ENCODE measurements at regions not wholly inside any gene's neighbourhood (a gene's known extent, or its start where the extent isn't known, plus 50 kb on each side); places are given as distances from the start of the nearest gene placed in this dataset.
"Not testable (repeated sequence)": the region's sequence is repeated elsewhere in the genome, so short reads cannot be mapped to it uniquely, and the experiment has no call there.

GRCh38 chr14:48584031-48584430 is 908.6 kb upstream of the MDGA2 start:
- DNase-seq (ENCODE audit: low read depth), result no peak

GRCh38 chr14:48582938-48583337 is 907.5 kb upstream of the MDGA2 start:
- no peak for DNase-seq (ENCODE audit: low read depth)

- no peak for DNase-seq (ENCODE audit: low read depth)
Observed at GRCh38 chr14:48580692-48581091, 905.3 kb upstream of the MDGA2 start.

- no peak for DNase-seq (ENCODE audit: low read depth)
Observed at GRCh38 chr14:48575772-48576171, 900.4 kb upstream of the MDGA2 start.

GRCh38 chr14:48568688-48569087 is 893.3 kb upstream of the MDGA2 start:
- DNase-seq (ENCODE audit: low read depth), result no peak

DNA sequence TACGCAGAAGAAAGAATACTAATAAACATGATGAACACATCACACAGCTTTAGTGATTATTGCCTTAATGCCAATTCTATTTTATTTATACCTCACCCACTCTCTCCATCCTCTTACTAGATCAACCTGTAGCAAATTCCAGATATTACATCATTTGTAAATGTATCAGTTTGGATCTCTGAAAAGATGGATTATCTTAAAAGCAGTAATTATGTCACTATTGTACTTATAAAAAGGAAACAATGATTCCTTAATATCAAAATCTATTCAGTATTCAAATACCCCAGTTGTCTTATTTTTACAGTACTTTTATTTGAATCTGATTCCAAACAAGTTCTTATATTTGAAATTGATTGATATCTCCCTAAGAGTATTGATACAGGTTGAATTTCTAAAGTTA is 892.8 kb upstream of the MDGA2 start:
- no peak for DNase-seq (ENCODE audit: low read depth)

DNA sequence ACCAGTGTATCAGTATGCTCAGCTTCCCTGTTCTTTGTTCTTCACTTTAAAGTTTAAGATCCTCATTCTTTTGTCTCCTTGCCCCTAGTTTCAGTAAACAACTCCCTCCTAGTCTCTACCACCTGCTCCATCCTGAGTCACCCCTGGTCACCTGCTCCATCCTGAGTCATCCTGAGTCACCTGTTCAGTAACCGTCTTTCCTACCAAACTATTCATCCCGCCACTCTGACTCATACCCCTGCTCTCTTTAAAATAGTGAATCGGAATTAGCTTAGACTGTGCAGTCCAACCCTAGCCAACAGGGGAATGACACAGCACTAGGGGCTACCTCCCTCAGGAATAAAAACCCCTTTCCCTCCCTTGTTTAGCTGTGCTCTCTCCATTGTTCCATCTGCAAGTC is 888.1 kb upstream of the MDGA2 start:
- peak; percentile 71 for DNase-seq (ENCODE audit: low read depth)

- DNase-seq (ENCODE audit: low read depth), result not testable (repeated sequence)
Observed at GRCh38 chr14:48561438-48561837, 886.0 kb upstream of the MDGA2 start.

DNA sequence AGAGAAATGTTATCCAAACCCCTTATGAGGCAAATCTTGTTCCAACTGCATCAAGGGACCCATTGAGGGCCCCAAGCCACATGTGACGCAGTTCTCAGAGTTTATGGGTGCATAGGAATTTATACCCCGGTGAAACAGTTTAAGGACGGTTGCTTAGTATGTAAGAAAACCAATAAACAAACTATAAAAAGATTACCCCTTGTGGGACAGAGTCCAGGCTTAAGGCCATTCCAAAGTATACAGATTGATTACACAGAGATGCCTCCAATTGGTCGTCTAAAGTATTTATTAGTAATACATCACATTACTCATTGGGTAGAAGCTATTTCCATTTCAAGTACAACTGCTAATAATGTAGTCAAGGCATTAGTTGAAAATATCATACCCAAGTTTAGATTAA is 885.0 kb upstream of the MDGA2 start:
- no peak for DNase-seq (ENCODE audit: low read depth)

- no peak for DNase-seq (ENCODE audit: low read depth)
Observed at GRCh38 chr14:48553443-48553842, 878.0 kb upstream of the MDGA2 start.

DNA sequence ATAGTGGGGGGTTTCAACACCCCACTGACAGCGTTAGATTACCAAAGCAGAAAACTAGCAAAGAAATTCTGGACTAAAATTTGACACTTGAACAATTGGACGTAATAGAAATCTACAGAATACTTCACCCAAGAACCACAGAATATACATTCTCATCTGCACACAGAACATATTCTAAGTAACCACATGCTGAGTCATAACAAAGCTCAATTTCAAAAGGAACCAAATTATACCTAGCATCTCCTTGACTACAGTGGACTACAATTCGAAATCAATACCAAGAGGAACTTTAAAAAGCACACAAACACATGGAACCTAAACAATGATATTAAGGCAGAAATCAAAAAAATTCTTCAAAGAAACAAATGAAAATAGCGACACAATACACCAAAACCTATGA is 871.6 kb upstream of the MDGA2 start:
- DNase-seq (ENCODE audit: low read depth), result no peak

DNA sequence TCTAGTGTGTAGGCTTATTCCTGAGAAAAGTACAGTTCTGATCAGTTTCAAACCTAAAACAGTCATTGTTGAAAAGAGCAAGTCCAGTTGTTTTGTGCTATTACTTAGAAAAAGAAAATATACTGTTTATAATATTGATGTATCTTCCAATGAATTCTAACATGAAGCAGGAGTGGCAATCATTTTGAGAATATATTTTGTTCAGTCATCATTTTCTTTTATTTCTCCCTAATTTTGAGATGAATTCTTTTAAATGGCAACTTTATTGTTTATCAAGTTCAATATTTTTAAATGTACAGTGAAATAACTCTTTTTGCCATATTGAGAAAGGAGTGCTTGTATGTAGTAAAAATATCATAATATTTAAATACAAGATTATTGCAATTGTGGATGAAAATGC is 862.2 kb upstream of the MDGA2 start:
- DNase-seq (ENCODE audit: low read depth), result no peak

GRCh38 chr14:48536318-48536717 is 860.9 kb upstream of the MDGA2 start:
- DNase-seq (ENCODE audit: low read depth), result no peak

GRCh38 chr14:48527832-48528231 is 852.4 kb upstream of the MDGA2 start:
- no peak for DNase-seq (ENCODE audit: low read depth)

GRCh38 chr14:48526307-48526706 is 850.9 kb upstream of the MDGA2 start:
- DNase-seq (ENCODE audit: low read depth), result no peak

- peak; percentile 6 for DNase-seq (ENCODE audit: low read depth)
Observed at GRCh38 chr14:48504921-48505320, 829.5 kb upstream of the MDGA2 start.

GRCh38 chr14:48490756-48491155 is 815.4 kb upstream of the MDGA2 start:
- DNase-seq (ENCODE audit: low read depth), result no peak

GRCh38 chr14:48473944-48474343 is 798.5 kb upstream of the MDGA2 start:
- DNase-seq (ENCODE audit: low read depth), result no peak

- DNase-seq (ENCODE audit: low read depth), result no peak
Observed at GRCh38 chr14:48456051-48456450, 780.6 kb upstream of the MDGA2 start.

- DNase-seq (ENCODE audit: low read depth), result no peak
Observed at GRCh38 chr14:48454887-48455286, 779.5 kb upstream of the MDGA2 start.

- DNase-seq (ENCODE audit: low read depth), result no peak
Observed at GRCh38 chr14:48452437-48452995, 777.1 kb upstream of the MDGA2 start.

- DNase-seq (ENCODE audit: low read depth), result no peak
Observed at GRCh38 chr14:48435221-48435620, 759.8 kb upstream of the MDGA2 start.

DNA sequence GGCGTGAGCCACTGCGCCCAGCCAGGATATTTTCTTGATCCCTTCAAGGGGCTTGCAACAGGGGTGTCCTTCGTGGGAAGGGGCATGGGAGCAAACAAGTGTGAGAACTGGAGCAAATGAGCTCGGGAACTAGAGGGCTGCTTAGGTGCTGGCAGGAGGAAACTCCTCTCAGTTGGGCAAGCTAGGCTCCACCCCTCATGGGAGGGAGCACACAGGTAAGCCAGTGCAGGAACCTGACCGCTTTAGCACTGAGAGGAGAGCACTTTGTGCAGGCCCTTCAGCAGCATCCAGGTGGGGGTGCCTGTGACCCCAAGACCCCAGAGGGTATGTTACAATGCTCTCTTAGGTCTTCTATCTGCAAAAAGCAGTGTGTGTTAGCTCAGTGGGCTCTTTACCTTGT is 755.4 kb upstream of the MDGA2 start:
- no peak for DNase-seq (ENCODE audit: low read depth)

DNA sequence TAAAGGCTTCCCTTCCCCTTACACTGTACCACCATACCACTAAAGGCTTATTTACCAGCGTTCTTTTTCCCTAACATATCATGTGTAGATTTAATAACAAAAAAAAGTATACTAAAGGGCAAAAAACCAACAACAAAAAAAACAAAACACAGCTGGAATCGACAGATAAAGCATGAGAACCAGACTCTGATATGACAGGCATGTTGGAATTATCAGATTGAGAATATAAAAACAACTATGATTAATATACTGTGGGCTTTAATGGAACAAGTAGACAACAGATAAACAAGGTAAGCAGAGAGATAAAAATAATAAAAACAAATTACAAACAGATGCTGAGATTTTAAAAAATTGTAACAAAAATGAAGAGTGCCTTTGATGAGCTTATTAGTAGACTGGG is 754.1 kb upstream of the MDGA2 start:
- no peak for DNase-seq (ENCODE audit: low read depth)
